ENCODE measurements at regions not wholly inside any gene's neighbourhood (a gene's known extent, or its start where the extent isn't known, plus 50 kb on each side); places are given as distances from the start of the nearest gene placed in this dataset.

GRCh38 chr7:42753367-42753766 lies 158.5 kb downstream of the C7orf25 start:
- DNase-seq, result no peak
- no peaks in the 10 kb centered on the region for H3K79me2 ChIP-seq (ENCODE audit: insufficient read depth, low read length)
- H3K23ac ChIP-seq (ENCODE audit: insufficient read length, low read depth, low read length), result no peak overlapping the region
- H3K27me3 Mint-ChIP-seq (ENCODE audit: low read depth), result peaks cover 2% of the 10 kb centered on the region; the same call in 1 of the 2 replicates
- H3K27me3 ChIP-seq (ENCODE audit: insufficient read depth, low read length), result no peaks in the 10 kb centered on the region
- no peaks in the 10 kb centered on the region for H3K9me3 ChIP-seq (ENCODE audit: control insufficient read depth, low read depth, low read length)
- WGBS (ENCODE audit: extremely low coverage, insufficient read length, low lambda C conversion rate), result no CpG with 5 or more reads among the region's 2 CpGs
- no peak overlapping the region for H3T11ph ChIP-seq (ENCODE audit: low read length)
- H3K4me2 ChIP-seq (ENCODE audit: insufficient read depth, insufficient read length, low read length), result no peak overlapping the region
- no peak overlapping the region for H3K4ac ChIP-seq (ENCODE audit: low read depth, low read length)
- H3K27ac ChIP-seq (ENCODE audit: insufficient read length, low read depth, low read length), result no peak overlapping the region
- H3K36me3 Mint-ChIP-seq (ENCODE audit: insufficient read depth in 1 of 3, low read depth in 3 of 3), result peaks cover 0 to 2% (median 0%) of the 10 kb centered on the region in 3 experiments; a peak in 3 of 7 replicates
- peaks cover 3 to 5% of the 10 kb centered on the region in 2 experiments; a peak in 4 of 5 replicates for H3K9me3 Mint-ChIP-seq
- no peak overlapping the region for H3K18ac ChIP-seq (ENCODE audit: insufficient read length, low read depth, low read length)
- H3K79me1 ChIP-seq (ENCODE audit: insufficient read depth, low read depth, low read length, poor library complexity, severe bottlenecking), result no peaks in the 10 kb centered on the region
- no peak overlapping the region for H2BK5ac ChIP-seq (ENCODE audit: insufficient read length, low read length)
- no peaks in the 10 kb centered on the region for H3K23me2 ChIP-seq (ENCODE audit: insufficient read length, low read depth, low read length, poor library complexity, severe bottlenecking)
- TF ChIP-seq, protein P1, sequence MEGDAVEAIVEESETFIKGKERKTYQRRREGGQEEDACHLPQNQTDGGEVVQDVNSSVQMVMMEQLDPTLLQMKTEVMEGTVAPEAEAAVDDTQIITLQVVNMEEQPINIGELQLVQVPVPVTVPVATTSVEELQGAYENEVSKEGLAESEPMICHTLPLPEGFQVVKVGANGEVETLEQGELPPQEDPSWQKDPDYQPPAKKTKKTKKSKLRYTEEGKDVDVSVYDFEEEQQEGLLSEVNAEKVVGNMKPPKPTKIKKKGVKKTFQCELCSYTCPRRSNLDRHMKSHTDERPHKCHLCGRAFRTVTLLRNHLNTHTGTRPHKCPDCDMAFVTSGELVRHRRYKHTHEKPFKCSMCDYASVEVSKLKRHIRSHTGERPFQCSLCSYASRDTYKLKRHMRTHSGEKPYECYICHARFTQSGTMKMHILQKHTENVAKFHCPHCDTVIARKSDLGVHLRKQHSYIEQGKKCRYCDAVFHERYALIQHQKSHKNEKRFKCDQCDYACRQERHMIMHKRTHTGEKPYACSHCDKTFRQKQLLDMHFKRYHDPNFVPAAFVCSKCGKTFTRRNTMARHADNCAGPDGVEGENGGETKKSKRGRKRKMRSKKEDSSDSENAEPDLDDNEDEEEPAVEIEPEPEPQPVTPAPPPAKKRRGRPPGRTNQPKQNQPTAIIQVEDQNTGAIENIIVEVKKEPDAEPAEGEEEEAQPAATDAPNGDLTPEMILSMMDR (conservative IDR thresholded peaks at IDR 0.05), result no peak
- no peak overlapping the region for H4K91ac ChIP-seq (ENCODE audit: insufficient read length, low read depth, low read length)
- no peak overlapping the region for H3K9ac ChIP-seq (ENCODE audit: extremely low read depth, insufficient read length, low read length)
- H2BK12ac ChIP-seq (ENCODE audit: insufficient read length, low read depth, low read length), result no peak overlapping the region
- H2BK20ac ChIP-seq (ENCODE audit: low read depth, low read length, poor library complexity, severe bottlenecking), result no peak overlapping the region
- H4K20me1 ChIP-seq (ENCODE audit: control insufficient read depth, insufficient read depth, insufficient read length), result no peaks in the 10 kb centered on the region
- H3K4me1 Mint-ChIP-seq, result peaks cover 13 to 16% of the 10 kb centered on the region in 2 experiments
- no peaks in the 10 kb centered on the region; the same call in 1 of the 2 replicates for H3K4me1 ChIP-seq (ENCODE audit: insufficient read depth, low read length)
- H4K5ac ChIP-seq (ENCODE audit: insufficient read length, low read depth, low read length), result no peak overlapping the region
- H2BK15ac ChIP-seq (ENCODE audit: low read depth, low read length), result no peak overlapping the region
- no peak overlapping the region for H3K4me3 Mint-ChIP-seq
- no peak overlapping the region for H2AK5ac ChIP-seq (ENCODE audit: insufficient read length, low read length)
- no peak overlapping the region for H2BK120ac ChIP-seq (ENCODE audit: low read depth, low read length, poor library complexity, severe bottlenecking)
- H3K27ac Mint-ChIP-seq, result no peak overlapping the region
- no peak overlapping the region for H3K14ac ChIP-seq (ENCODE audit: insufficient read depth, low read length)
- H4K8ac ChIP-seq (replicated peaks; ENCODE audit: insufficient read length, low read depth, low read length), result no peak overlapping the region
- H3K56ac ChIP-seq (ENCODE audit: insufficient read length, low read depth, low read length), result no peak overlapping the region
- no peak overlapping the region for H2AFZ ChIP-seq (ENCODE audit: low read length)
